ENCODE measurements at regions not wholly inside any gene's neighbourhood (a gene's known extent, or its start where the extent isn't known, plus 50 kb on each side); places are given as distances from the start of the nearest gene placed in this dataset.
"Not testable (repeated sequence)": the region's sequence is repeated elsewhere in the genome, so short reads cannot be mapped to it uniquely, and the experiment has no call there.

DNA sequence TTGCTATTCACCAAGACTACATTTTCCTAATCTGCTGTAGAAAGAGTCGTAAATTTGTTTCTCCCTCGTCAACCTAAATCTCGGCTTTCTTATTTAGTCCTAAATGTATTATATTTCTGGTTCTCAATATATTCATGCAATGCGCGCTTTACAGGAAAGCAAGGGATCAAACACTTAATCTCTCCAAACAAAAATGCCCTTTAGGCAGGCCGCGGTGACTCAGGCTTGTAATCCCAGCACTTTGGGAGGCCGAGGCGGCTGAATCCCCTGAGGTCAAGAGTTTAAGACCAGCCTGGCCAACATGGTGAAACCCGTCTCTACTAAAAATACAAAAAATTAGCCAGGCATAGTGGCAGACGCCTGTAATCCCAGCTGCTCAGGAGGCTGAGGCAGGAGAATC, 376.0 kb downstream of the PPP4R3C start:
- 70% methylated on average over 11 of the region's 11 CpGs for WGBS (ENCODE audit: insufficient coverage, insufficient replicate concordance, low lambda C conversion rate, missing lambda C conversion rate)

DNA sequence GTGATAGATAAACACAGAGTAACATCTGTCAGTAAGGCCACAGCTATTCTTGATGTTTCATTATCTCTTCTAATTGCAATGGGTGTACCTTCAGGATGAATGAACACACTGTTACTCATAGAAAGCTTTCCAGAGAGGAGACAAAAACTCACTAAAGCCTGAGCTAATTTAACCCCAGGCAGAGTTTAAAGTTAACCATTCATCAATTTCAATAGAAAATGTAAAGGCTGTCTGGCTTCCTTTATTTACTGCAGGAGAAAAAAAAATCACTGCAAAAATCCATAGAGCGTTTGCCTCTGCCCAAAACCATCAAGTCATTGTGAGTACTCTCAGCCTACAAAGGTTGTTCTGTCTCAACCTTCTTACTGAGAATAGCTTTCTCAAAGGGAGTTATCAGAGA, 376.9 kb downstream of the PPP4R3C start:
- Histone ChIP-seq H3K4me2 (ENCODE audit: control insufficient read depth, insufficient read depth) (no peak overlapping the region), H3K27me3 (replicated peaks in 1 of 2; ENCODE audit: control insufficient read depth in 2 of 2, insufficient read depth in 2 of 2, low read length in 1 of 2) (no peaks in the 10 kb centered on the region), H3K4me1 (ENCODE audit: control insufficient read depth, insufficient read depth, low read length) (no peaks in the 10 kb centered on the region), H3K27ac (ENCODE audit: control insufficient read depth, insufficient read depth) (no peak overlapping the region), H3K9ac (ENCODE audit: control insufficient read depth, insufficient read depth, low read length) (no peak overlapping the region), H3K9me3 (replicated peaks; ENCODE audit: control insufficient read depth, insufficient read depth, low read length) (no peaks in the 10 kb centered on the region), H3K36me3 (ENCODE audit: control insufficient read depth in 2 of 2, insufficient read depth in 2 of 2, low read length in 1 of 2) (no peaks in the 10 kb centered on the region), H2AFZ (ENCODE audit: control insufficient read depth, low read depth, low read length) (no peak overlapping the region), H3K4me3 (no peak overlapping the region), H3K79me2 (ENCODE audit: control insufficient read depth, insufficient read depth, low read length) (no peaks in the 10 kb centered on the region), H4K20me1 (ENCODE audit: control insufficient read depth, insufficient read depth) (no peaks in the 10 kb centered on the region)
- no peak for ATAC-seq
- no TSS peak for BruUV-seq (replicated peaks)
- no peak for FAIRE-seq
- ChIA-PET RAD21 (ENCODE audit: unreplicated experiment) (no interaction called here), SMC1A (ENCODE audit: uncharacterized antibody, unreplicated experiment) (interaction anchor here (0.9 kb wide), 1 partner anchor 18 kb away, joined by 4 read pairs; no protein-coding TSS in a partner anchor), CTCF (no interaction called here), POLR2A (no interaction called here)
- intact Hi-C loops (cut with micrococcal nuclease; ENCODE audit: unreplicated experiment): no loop called here
- in situ Hi-C loops (cut with MboI): no loop called here
- 18% methylated on average over 1 of the region's 1 CpG for WGBS (ENCODE audit: insufficient coverage, insufficient replicate concordance, low lambda C conversion rate, missing lambda C conversion rate)
- TF ChIP-seq MYB (IDR thresholded peaks at IDR 0.05; ENCODE audit: borderline replicate concordance, low read depth, low read length) (no peak), PML (IDR thresholded peaks at IDR 0.05; ENCODE audit: low read length) (no peak), CHD4 (IDR thresholded peaks at IDR 0.05) (no peak), HDAC6 (IDR thresholded peaks at IDR 0.05; ENCODE audit: unreplicated experiment) (no peak), RAD51 (IDR thresholded peaks at IDR 0.05) (no peak), MEF2B (IDR thresholded peaks at IDR 0.05; ENCODE audit: partially characterized antibody, poor library complexity, severe bottlenecking) (no peak), GABPA (IDR thresholded peaks at IDR 0.05; ENCODE audit: low read depth) (no peak), TBL1XR1 (IDR thresholded peaks at IDR 0.05; ENCODE audit: low read depth, low read length) (no peak), CBFB (IDR thresholded peaks at IDR 0.05; ENCODE audit: low read depth) (no peak), ZNF274 (IDR thresholded peaks at IDR 0.05; ENCODE audit: insufficient read depth, insufficient read length) (no peak), ZBED1 (IDR thresholded peaks at IDR 0.05; ENCODE audit: borderline replicate concordance) (no peak), RB1 (IDR thresholded peaks at IDR 0.05; ENCODE audit: borderline replicate concordance) (no peak)
- TF ChIP-seq, protein P1, sequence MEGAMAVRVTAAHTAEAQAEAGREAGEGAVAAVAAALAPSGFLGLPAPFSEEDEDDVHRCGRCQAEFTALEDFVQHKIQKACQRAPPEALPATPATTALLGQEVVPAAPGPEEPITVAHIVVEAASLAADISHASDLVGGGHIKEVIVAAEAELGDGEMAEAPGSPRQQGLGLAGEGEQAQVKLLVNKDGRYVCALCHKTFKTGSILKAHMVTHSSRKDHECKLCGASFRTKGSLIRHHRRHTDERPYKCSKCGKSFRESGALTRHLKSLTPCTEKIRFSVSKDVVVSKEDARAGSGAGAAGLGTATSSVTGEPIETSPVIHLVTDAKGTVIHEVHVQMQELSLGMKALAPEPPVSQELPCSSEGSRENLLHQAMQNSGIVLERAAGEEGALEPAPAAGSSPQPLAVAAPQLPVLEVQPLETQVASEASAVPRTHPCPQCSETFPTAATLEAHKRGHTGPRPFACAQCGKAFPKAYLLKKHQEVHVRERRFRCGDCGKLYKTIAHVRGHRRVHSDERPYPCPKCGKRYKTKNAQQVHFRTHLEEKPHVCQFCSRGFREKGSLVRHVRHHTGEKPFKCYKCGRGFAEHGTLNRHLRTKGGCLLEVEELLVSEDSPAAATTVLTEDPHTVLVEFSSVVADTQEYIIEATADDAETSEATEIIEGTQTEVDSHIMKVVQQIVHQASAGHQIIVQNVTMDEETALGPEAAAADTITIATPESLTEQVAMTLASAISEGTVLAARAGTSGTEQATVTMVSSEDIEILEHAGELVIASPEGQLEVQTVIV (IDR thresholded peaks at IDR 0.05; ENCODE audit: borderline replicate concordance, partially characterized antibody): no peak
- TF ChIP-seq, protein P2, sequence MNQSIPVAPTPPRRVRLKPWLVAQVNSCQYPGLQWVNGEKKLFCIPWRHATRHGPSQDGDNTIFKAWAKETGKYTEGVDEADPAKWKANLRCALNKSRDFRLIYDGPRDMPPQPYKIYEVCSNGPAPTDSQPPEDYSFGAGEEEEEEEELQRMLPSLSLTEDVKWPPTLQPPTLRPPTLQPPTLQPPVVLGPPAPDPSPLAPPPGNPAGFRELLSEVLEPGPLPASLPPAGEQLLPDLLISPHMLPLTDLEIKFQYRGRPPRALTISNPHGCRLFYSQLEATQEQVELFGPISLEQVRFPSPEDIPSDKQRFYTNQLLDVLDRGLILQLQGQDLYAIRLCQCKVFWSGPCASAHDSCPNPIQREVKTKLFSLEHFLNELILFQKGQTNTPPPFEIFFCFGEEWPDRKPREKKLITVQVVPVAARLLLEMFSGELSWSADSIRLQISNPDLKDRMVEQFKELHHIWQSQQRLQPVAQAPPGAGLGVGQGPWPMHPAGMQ (IDR thresholded peaks at IDR 0.05; ENCODE audit: borderline replicate concordance): no peak
- TF ChIP-seq, protein P3, sequence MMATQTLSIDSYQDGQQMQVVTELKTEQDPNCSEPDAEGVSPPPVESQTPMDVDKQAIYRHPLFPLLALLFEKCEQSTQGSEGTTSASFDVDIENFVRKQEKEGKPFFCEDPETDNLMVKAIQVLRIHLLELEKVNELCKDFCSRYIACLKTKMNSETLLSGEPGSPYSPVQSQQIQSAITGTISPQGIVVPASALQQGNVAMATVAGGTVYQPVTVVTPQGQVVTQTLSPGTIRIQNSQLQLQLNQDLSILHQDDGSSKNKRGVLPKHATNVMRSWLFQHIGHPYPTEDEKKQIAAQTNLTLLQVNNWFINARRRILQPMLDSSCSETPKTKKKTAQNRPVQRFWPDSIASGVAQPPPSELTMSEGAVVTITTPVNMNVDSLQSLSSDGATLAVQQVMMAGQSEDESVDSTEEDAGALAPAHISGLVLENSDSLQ (IDR thresholded peaks at IDR 0.05): no peak
- no peak for DNase-seq (ENCODE audit: low read depth, low spot score)

More for the DNA sequence above, 376.0 kb downstream of the PPP4R3C start:
- SMC1A ChIA-PET (ENCODE audit: uncharacterized antibody, unreplicated experiment); FAIRE-seq; H3K4me2 ChIP-seq (ENCODE audit: control insufficient read depth, insufficient read depth); H3K27me3 ChIP-seq (replicated peaks in 1 of 2; ENCODE audit: control insufficient read depth in 2 of 2, insufficient read depth in 2 of 2, low read length in 1 of 2); H3K9ac ChIP-seq (ENCODE audit: control insufficient read depth, insufficient read depth, low read length); H3K27ac ChIP-seq (ENCODE audit: control insufficient read depth, insufficient read depth); BruUV-seq (replicated peaks); CTCF ChIA-PET; H3K79me2 ChIP-seq (ENCODE audit: control insufficient read depth, insufficient read depth, low read length); H2AFZ ChIP-seq (ENCODE audit: control insufficient read depth, low read depth, low read length); RAD21 ChIA-PET (ENCODE audit: unreplicated experiment); H3K4me1 ChIP-seq (ENCODE audit: control insufficient read depth, insufficient read depth, low read length); intact Hi-C loops (cut with micrococcal nuclease; ENCODE audit: unreplicated experiment); POLR2A ChIA-PET; DNase-seq (ENCODE audit: low read depth, low spot score); H3K36me3 ChIP-seq (ENCODE audit: control insufficient read depth in 2 of 2, insufficient read depth in 2 of 2, low read length in 1 of 2); H3K9me3 ChIP-seq (replicated peaks; ENCODE audit: control insufficient read depth, insufficient read depth, low read length); ATAC-seq; H3K4me3 ChIP-seq; in situ Hi-C loops (cut with MboI); H4K20me1 ChIP-seq (ENCODE audit: control insufficient read depth, insufficient read depth): not testable (repeated sequence)

All from GM12878 (cell line).